SK-N-SH (cell line): ENCODE measurements at regions not wholly inside any gene's neighbourhood (a gene's known extent, or its start where the extent isn't known, plus 50 kb on each side); places are given as distances from the start of the nearest gene placed in this dataset.

Source experiments
- CTCF ChIA-PET: fragments of 300-600, 350-600 bp; formaldehyde crosslinking; extraction: SDS; loops from one replicate; lab custom pipeline; 2021; lab: Yijun Ruan, JAX
- POLR2A ChIA-PET: fragments of 350-600 bp; sonication (Branson Sonifier 250); formaldehyde crosslinking; extraction: SDS; loops from one replicate; lab custom pipeline; 2020; ENCODE audit warnings: antibody characterized with exemption, inconsistent platforms; lab: Yijun Ruan, JAX
- DNase-seq: peaks from one replicate; pipeline ENCODE4 v3.0.0; 2012
- H2AFZ ChIP-seq: fragments of 200-600 bp; sonication (generic); 2 replicates; pipeline ENCODE4 v1.8.1; 2016; ENCODE audit warnings: antibody characterized with exemption, mild to moderate bottlenecking, low read depth
- H3F3A ChIP-seq: fragments of 200-600 bp; sonication (generic); replicated peaks from 2 replicates; pipeline ENCODE3; 2016; ENCODE audit warnings: antibody characterized with exemption, mild to moderate bottlenecking; ENCODE audit not compliant: insufficient read depth
- H3K27ac ChIP-seq, 2 experiments: fragments of 200-500 bp in 1 of 2; fragments of 200-600 bp in 1 of 2; sonication (Bioruptor generic) in 1 of 2; sonication (generic), shearing (Covaris generic) in 1 of 2; 2 replicates each; pipeline versions ENCODE4 v1.5.1 to v1.6.1; 2014 to 2016; ENCODE audit warnings: low read depth in 2 of 2, inconsistent platforms in 1 of 2, low read length in 1 of 2, mild to moderate bottlenecking in 1 of 2, mixed read lengths in 1 of 2
- H3K27me3 ChIP-seq: fragments of 200-600 bp; sonication (generic), shearing (Covaris generic); 2 replicates; pipeline ENCODE4 v1.6.1; 2016; ENCODE audit warnings: mixed run types; ENCODE audit not compliant: insufficient read depth
- H3K36me3 ChIP-seq, 2 experiments: fragments of 200-500 bp in 1 of 2; fragments of 200-600 bp in 1 of 2; sonication (Bioruptor generic) in 1 of 2; sonication (generic) in 1 of 2; replicated peaks in 1 of 2; 2 replicates each; pipeline versions ENCODE3 to v1.5.1; 2014 to 2016; ENCODE audit warnings: low read length in 1 of 2, mild to moderate bottlenecking in 1 of 2; ENCODE audit not compliant: insufficient read depth in 2 of 2, control insufficient read depth in 1 of 2
- H3K4me1 ChIP-seq, 2 experiments: fragments of 200-500 bp in 1 of 2; fragments of 200-600 bp in 1 of 2; sonication (Bioruptor generic) in 1 of 2; sonication (generic), shearing (Covaris generic) in 1 of 2; 2 replicates each; pipeline versions ENCODE4 v1.5.1 to v1.6.1; 2014 to 2016; ENCODE audit warnings: low read depth in 1 of 2, low read length in 1 of 2, mixed run types in 1 of 2; ENCODE audit not compliant: insufficient read depth in 2 of 2, control insufficient read depth in 1 of 2
- H3K4me2 ChIP-seq: fragments of 200-600 bp; sonication (generic), shearing (Covaris generic); 2 replicates; pipeline ENCODE4 v1.6.1; 2017; ENCODE audit warnings: mixed run types
- H3K4me3 ChIP-seq, 2 experiments: fragments of 200-500 bp in 1 of 2; fragments of 200-600 bp in 1 of 2; sonication (Bioruptor generic) in 1 of 2; sonication (generic), shearing (Covaris generic) in 1 of 2; 2 replicates each; pipeline versions ENCODE4 v1.5.1 to v1.8.1; 2014 to 2016; ENCODE audit warnings: low read depth in 2 of 2, inconsistent platforms in 1 of 2, low read length in 1 of 2, mild to moderate bottlenecking in 1 of 2, mixed read lengths in 1 of 2, moderate library complexity in 1 of 2
- H3K79me2 ChIP-seq: fragments of 200-600 bp; sonication (generic); 2 replicates; pipeline ENCODE4 v1.8.1; 2017; ENCODE audit warnings: mild to moderate bottlenecking; ENCODE audit not compliant: insufficient read depth
- H3K9ac ChIP-seq: fragments of 200-600 bp; sonication (generic); 2 replicates; pipeline ENCODE4 v1.6.1; 2017; ENCODE audit warnings: mixed run types
- H3K9me2 ChIP-seq: fragments of 200-600 bp; sonication (generic); 2 replicates; pipeline ENCODE4 v1.6.1; 2017; ENCODE audit warnings: mixed run types
- H3K9me3 ChIP-seq: fragments of 200-600 bp; sonication (generic); 2 replicates; pipeline ENCODE4 v1.6.1; 2017; ENCODE audit warnings: mixed run types, mild to moderate bottlenecking, moderate library complexity
- H4K20me1 ChIP-seq: fragments of 200-600 bp; sonication (generic); 2 replicates; pipeline ENCODE4 v1.6.1; 2017; ENCODE audit warnings: mild to moderate bottlenecking, mixed run types; ENCODE audit not compliant: insufficient read depth
- CHD2 ChIP-seq: fragments of 150-350 bp; IDR thresholded peaks from 2 replicates; pipeline ENCODE4 v1.6.1; 2018; ENCODE audit warnings: low read length; ENCODE audit not compliant: partially characterized antibody
- ELF1 ChIP-seq: IDR thresholded peaks from 2 replicates; pipeline ENCODE4 v1.4.0; 2012
- EP300 ChIP-seq, 2 experiments: IDR thresholded peaks; 2 replicates each; pipeline versions ENCODE4 v1.4.0 to v1.6.1; 2012; ENCODE audit warnings: borderline replicate concordance in 1 of 2, low read depth in 1 of 2, low read length in 1 of 2
- EZH2phosphoT487 ChIP-seq: fragments of 200-600 bp; sonication (generic); IDR thresholded peaks from 2 replicates; pipeline ENCODE4 v1.6.1; 2017; ENCODE audit warnings: low read depth, mixed run types, mild to moderate bottlenecking, antibody characterized with exemption, moderate library complexity, borderline replicate concordance
- FOXJ3 ChIP-seq: sonication (generic); formaldehyde crosslinking; IDR thresholded peaks from 2 replicates; pipeline ENCODE4 v1.5.1; 2020; ENCODE audit warnings: mild to moderate bottlenecking, missing genetic modification reagents
- JUND ChIP-seq: IDR thresholded peaks from 2 replicates; pipeline ENCODE4 v1.4.0; 2012
- MEF2A ChIP-seq: IDR thresholded peaks from 2 replicates; pipeline ENCODE4 v1.4.0; 2012; ENCODE audit warnings: low read depth, borderline replicate concordance
- POLR2AphosphoS5 ChIP-seq: IDR thresholded peaks from 2 replicates; pipeline ENCODE4 v1.6.1; 2012; ENCODE audit warnings: low read depth, low read length
- RAD21 ChIP-seq: IDR thresholded peaks from 2 replicates; pipeline ENCODE4 v1.6.1; 2012; ENCODE audit warnings: mild to moderate bottlenecking, low read length
- RFX5 ChIP-seq: IDR thresholded peaks from 2 replicates; pipeline ENCODE4 v1.6.1; 2012; ENCODE audit warnings: mild to moderate bottlenecking, improper control_type of control experiment, low read length
- RXRA ChIP-seq: IDR thresholded peaks from 2 replicates; pipeline ENCODE4 v1.4.0; 2012; ENCODE audit warnings: low read depth, mild to moderate bottlenecking, borderline replicate concordance
- SIN3A ChIP-seq: IDR thresholded peaks from 2 replicates; pipeline ENCODE4 v1.6.1; 2012; ENCODE audit warnings: low read depth, mild to moderate bottlenecking, low read length, moderate library complexity, borderline replicate concordance
- TAF1 ChIP-seq: IDR thresholded peaks from 2 replicates; pipeline ENCODE4 v1.6.1; 2012; ENCODE audit warnings: low read depth, mild to moderate bottlenecking, low read length, moderate library complexity, borderline replicate concordance
- TCF12 ChIP-seq: IDR thresholded peaks from 2 replicates; pipeline ENCODE4 v1.4.0; 2012
- TEAD4 ChIP-seq: IDR thresholded peaks from 2 replicates; pipeline ENCODE4 v1.4.0; 2012; ENCODE audit warnings: mild to moderate bottlenecking, borderline replicate concordance; ENCODE audit not compliant: insufficient read depth
- YY1 ChIP-seq: IDR thresholded peaks from 2 replicates; pipeline ENCODE4 v1.4.0; 2012; ENCODE audit warnings: low read depth, mild to moderate bottlenecking
- WGBS: methylation state at CpG from one replicate; pipeline ENCODE4 v1.1.6; 2017; ENCODE audit warnings: low lambda C conversion rate; 5-methylcytosine and 5-hydroxymethylcytosine counted together
- TF ChIP-seq, protein P1 (sequence below): fragments of 150-350 bp; IDR thresholded peaks from 2 replicates; pipeline ENCODE4 v1.6.1; 2016; ENCODE audit warnings: mild to moderate bottlenecking, low read depth, low read length
- TF ChIP-seq, protein P2 (sequence below): IDR thresholded peaks from 2 replicates; pipeline ENCODE4 v1.6.1; 2012; ENCODE audit warnings: mild to moderate bottlenecking, low read depth, low read length, moderate library complexity
- TF ChIP-seq, protein P3 (sequence below): fragments of 150-350 bp; IDR thresholded peaks from 2 replicates; pipeline ENCODE4 v1.6.1; 2017; ENCODE audit warnings: antibody characterized with exemption, low read length, low read depth, borderline replicate concordance
- TF ChIP-seq, protein P4 (sequence below): fragments of 200-600 bp; sonication (generic); IDR thresholded peaks from 2 replicates; pipeline ENCODE4 v1.6.1; 2017; ENCODE audit warnings: antibody characterized with exemption, mild to moderate bottlenecking, moderate library complexity

DNA sequence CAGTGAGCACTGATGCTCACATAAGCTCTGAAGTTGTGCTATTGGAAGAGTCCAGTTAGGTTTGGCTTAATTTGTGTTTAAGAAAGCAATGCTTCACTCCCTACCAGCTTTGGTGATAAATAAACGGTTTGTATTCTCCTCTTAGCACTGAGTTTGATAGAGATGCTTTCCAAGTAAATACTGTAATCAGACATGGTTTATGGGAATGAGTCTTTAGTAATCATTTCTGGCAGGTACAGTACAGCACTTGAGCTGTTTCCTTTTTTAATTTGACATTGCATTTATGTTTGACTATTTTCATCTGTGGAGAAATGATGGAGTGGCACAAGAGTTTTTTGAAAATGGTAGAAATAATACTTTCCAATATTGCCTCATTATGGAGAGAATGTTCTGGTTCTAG lies 455.3 kb downstream of the ACTRT1 start:
- no peaks in the 10 kb centered on the region for H3K4me1 ChIP-seq
- ChIA-PET POLR2A (no interaction called here), CTCF (no interaction called here)
- H3K4me2 ChIP-seq: no peak overlapping the region
- H3K27me3 ChIP-seq: no peaks in the 10 kb centered on the region
- H3K9me3 ChIP-seq: no peaks in the 10 kb centered on the region
- H4K20me1 ChIP-seq: no peaks in the 10 kb centered on the region
- H3K36me3 ChIP-seq: no peaks in the 10 kb centered on the region
- no peak for DNase-seq
- no peak overlapping the region for H3K27ac ChIP-seq
- TF ChIP-seq MEF2A (no peak), RFX5 (no peak), JUND (no peak), TAF1 (no peak), ELF1 (no peak), RXRA (no peak), POLR2AphosphoS5 (no peak), SIN3A (no peak), EP300 (IDR thresholded peaks at IDR 0.05; ENCODE audit: borderline replicate concordance in 1 of 2, low read depth in 1 of 2, low read length in 1 of 2) (no peak), YY1 (no peak), TCF12 (no peak)
- TF ChIP-seq, protein P1, sequence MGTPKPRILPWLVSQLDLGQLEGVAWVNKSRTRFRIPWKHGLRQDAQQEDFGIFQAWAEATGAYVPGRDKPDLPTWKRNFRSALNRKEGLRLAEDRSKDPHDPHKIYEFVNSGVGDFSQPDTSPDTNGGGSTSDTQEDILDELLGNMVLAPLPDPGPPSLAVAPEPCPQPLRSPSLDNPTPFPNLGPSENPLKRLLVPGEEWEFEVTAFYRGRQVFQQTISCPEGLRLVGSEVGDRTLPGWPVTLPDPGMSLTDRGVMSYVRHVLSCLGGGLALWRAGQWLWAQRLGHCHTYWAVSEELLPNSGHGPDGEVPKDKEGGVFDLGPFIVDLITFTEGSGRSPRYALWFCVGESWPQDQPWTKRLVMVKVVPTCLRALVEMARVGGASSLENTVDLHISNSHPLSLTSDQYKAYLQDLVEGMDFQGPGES: no peak
- no peak overlapping the region for H2AFZ ChIP-seq
- no peaks in the 10 kb centered on the region for H3K9me2 ChIP-seq
- no peaks in the 10 kb centered on the region for H3K79me2 ChIP-seq
- H3F3A ChIP-seq: no peaks in the 10 kb centered on the region
- WGBS: 0% methylated on average over 1 of the region's 1 CpG
- no peak overlapping the region for H3K4me3 ChIP-seq
- H3K9ac ChIP-seq: no peak overlapping the region

DNA sequence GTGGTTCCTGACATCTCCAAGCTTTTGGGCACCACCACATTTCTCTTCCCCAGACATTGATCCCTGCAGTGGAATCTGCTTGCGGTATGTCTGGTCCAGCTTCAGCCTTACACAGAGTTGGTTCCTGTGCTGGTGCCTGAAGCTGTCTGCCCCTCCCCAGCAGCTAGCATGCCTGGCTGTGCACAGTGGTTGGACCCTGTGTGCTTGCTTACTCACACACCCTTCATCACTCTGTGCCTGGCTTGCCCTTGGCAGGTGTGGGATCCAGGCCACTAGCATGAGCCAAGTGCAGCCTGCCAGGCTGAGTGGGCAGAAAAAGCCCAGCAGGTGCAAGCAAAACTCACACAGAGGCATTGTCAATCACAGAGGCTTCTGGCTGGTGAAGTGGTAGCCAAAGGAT lies 473.8 kb downstream of the ACTRT1 start:
- DNase-seq: no peak
- H3F3A ChIP-seq: no peaks in the 10 kb centered on the region
- POLR2A ChIA-PET: no interaction called here
- H3K27me3 ChIP-seq: no peaks in the 10 kb centered on the region
- H3K9me3 ChIP-seq: no peaks in the 10 kb centered on the region
- no peaks in the 10 kb centered on the region for H3K36me3 ChIP-seq
- 17% methylated on average over 1 of the region's 1 CpG for WGBS
- no peak overlapping the region for H3K4me3 ChIP-seq
- H3K9ac ChIP-seq: no peak overlapping the region
- no peaks in the 10 kb centered on the region for H3K79me2 ChIP-seq
- no peak overlapping the region for H3K27ac ChIP-seq
- no peaks in the 10 kb centered on the region for H3K4me1 ChIP-seq
- no peaks in the 10 kb centered on the region for H3K9me2 ChIP-seq
- no peak overlapping the region for H3K4me2 ChIP-seq
- H2AFZ ChIP-seq: no peak overlapping the region
- H4K20me1 ChIP-seq: no peaks in the 10 kb centered on the region
- CTCF ChIA-PET: no interaction called here
- no peak for TF ChIP-seq RFX5
- TF ChIP-seq FOXJ3: no peak
- no peak for TF ChIP-seq ELF1
- TF ChIP-seq, protein P2, sequence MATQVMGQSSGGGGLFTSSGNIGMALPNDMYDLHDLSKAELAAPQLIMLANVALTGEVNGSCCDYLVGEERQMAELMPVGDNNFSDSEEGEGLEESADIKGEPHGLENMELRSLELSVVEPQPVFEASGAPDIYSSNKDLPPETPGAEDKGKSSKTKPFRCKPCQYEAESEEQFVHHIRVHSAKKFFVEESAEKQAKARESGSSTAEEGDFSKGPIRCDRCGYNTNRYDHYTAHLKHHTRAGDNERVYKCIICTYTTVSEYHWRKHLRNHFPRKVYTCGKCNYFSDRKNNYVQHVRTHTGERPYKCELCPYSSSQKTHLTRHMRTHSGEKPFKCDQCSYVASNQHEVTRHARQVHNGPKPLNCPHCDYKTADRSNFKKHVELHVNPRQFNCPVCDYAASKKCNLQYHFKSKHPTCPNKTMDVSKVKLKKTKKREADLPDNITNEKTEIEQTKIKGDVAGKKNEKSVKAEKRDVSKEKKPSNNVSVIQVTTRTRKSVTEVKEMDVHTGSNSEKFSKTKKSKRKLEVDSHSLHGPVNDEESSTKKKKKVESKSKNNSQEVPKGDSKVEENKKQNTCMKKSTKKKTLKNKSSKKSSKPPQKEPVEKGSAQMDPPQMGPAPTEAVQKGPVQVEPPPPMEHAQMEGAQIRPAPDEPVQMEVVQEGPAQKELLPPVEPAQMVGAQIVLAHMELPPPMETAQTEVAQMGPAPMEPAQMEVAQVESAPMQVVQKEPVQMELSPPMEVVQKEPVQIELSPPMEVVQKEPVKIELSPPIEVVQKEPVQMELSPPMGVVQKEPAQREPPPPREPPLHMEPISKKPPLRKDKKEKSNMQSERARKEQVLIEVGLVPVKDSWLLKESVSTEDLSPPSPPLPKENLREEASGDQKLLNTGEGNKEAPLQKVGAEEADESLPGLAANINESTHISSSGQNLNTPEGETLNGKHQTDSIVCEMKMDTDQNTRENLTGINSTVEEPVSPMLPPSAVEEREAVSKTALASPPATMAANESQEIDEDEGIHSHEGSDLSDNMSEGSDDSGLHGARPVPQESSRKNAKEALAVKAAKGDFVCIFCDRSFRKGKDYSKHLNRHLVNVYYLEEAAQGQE: no peak
- no peak for TF ChIP-seq TAF1
- TF ChIP-seq EZH2phosphoT487: no peak
- TF ChIP-seq, protein P3, sequence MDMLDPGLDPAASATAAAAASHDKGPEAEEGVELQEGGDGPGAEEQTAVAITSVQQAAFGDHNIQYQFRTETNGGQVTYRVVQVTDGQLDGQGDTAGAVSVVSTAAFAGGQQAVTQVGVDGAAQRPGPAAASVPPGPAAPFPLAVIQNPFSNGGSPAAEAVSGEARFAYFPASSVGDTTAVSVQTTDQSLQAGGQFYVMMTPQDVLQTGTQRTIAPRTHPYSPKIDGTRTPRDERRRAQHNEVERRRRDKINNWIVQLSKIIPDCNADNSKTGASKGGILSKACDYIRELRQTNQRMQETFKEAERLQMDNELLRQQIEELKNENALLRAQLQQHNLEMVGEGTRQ: no peak
- no peak for TF ChIP-seq CHD2
- TF ChIP-seq, protein P1: no peak
- no peak for TF ChIP-seq TCF12
- TF ChIP-seq, protein P4, sequence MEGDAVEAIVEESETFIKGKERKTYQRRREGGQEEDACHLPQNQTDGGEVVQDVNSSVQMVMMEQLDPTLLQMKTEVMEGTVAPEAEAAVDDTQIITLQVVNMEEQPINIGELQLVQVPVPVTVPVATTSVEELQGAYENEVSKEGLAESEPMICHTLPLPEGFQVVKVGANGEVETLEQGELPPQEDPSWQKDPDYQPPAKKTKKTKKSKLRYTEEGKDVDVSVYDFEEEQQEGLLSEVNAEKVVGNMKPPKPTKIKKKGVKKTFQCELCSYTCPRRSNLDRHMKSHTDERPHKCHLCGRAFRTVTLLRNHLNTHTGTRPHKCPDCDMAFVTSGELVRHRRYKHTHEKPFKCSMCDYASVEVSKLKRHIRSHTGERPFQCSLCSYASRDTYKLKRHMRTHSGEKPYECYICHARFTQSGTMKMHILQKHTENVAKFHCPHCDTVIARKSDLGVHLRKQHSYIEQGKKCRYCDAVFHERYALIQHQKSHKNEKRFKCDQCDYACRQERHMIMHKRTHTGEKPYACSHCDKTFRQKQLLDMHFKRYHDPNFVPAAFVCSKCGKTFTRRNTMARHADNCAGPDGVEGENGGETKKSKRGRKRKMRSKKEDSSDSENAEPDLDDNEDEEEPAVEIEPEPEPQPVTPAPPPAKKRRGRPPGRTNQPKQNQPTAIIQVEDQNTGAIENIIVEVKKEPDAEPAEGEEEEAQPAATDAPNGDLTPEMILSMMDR: no peak
- no peak for TF ChIP-seq TEAD4
- no peak for TF ChIP-seq RAD21
- no peak for TF ChIP-seq SIN3A
